LNCaP clone FGC (cell line): ENCODE measurements at regions not wholly inside any gene's neighbourhood (a gene's known extent, or its start where the extent isn't known, plus 50 kb on each side); places are given as distances from the start of the nearest gene placed in this dataset.

ENCODE experiments used
- DNase-seq: peaks from one replicate; pipeline ENCODE4 v3.0.0-alpha.2; 2011; ENCODE audit warnings: low read depth
- H3K4me3 ChIP-seq: 2 replicates; pipeline ENCODE4 v1.5.1; 2011; ENCODE audit warnings: mild to moderate bottlenecking, low read depth, low read length, control low read depth
- CTCF ChIP-seq: IDR thresholded peaks from 2 replicates; pipeline ENCODE4 v1.5.1; 2012; ENCODE audit warnings: mild to moderate bottlenecking; ENCODE audit not compliant: control insufficient read depth, insufficient read depth; ENCODE audit errors: extremely low read depth

GRCh38 chr15:26158176-26158575 is 295.0 kb upstream of the ATP10A start:
- DNase-seq: no peak
- H3K4me3 ChIP-seq: no peak overlapping the region
- TF ChIP-seq CTCF: no peak

- peak; percentile 58 for DNase-seq
- TF ChIP-seq CTCF: no peak
- 0 out of 2 replicates have a peak overlapping the region, but pooled peaks have one; percentile 4 for H3K4me3 ChIP-seq
These were observed 294.0 kb upstream of the ATP10A start for GRCh38 chr15:26157081-26157480.

- DNase-seq: no peak
- no peak overlapping the region for H3K4me3 ChIP-seq
- TF ChIP-seq CTCF: no peak
These were observed 292.9 kb upstream of the ATP10A start for GRCh38 chr15:26156051-26156450.

GRCh38 chr15:26148156-26148860 is 285.2 kb upstream of the ATP10A start:
- no peak for TF ChIP-seq CTCF
- H3K4me3 ChIP-seq: no peak overlapping the region
- no peak for DNase-seq

- no peak for DNase-seq
- H3K4me3 ChIP-seq: no peak overlapping the region
- no peak for TF ChIP-seq CTCF
These were observed 283.1 kb upstream of the ATP10A start for GRCh38 chr15:26146202-26146601.

GRCh38 chr15:26145796-26146195 is 282.7 kb upstream of the ATP10A start:
- no peak overlapping the region for H3K4me3 ChIP-seq
- no peak for DNase-seq
- no peak for TF ChIP-seq CTCF

- no peak for TF ChIP-seq CTCF
- H3K4me3 ChIP-seq: no peak overlapping the region
- DNase-seq: no peak
These were observed 281.7 kb upstream of the ATP10A start for GRCh38 chr15:26144836-26145235.
